Left lung (tissue), 4 donors: ENCODE measurements at regions not wholly inside any gene's neighbourhood (a gene's known extent, or its start where the extent isn't known, plus 50 kb on each side); places are given as distances from the start of the nearest gene placed in this dataset.

Experiments used
- ATAC-seq: fragments of 200-7000 bp; cut with Tn5 transposase; one replicate; pipeline ENCODE4 v1.9.1; 2020; ENCODE audit warnings: moderate library complexity
- DNase-seq, 4 donors: peaks; one replicate each; pipeline ENCODE4 v3.0.0-alpha.2; 2013 to 2020
- H3K27ac ChIP-seq, 2 donors: fragments of 200-600 bp; sonication (generic) in 1 of 2; one replicate each; pipeline versions ENCODE4 v1.5.0 to v1.8.0; 2020 to 2021
- H3K27me3 ChIP-seq, 2 donors: fragments of 200-600 bp; sonication (generic) in 1 of 2; one replicate each; pipeline versions ENCODE4 v1.5.0 to v1.8.0; 2020 to 2021
- H3K36me3 ChIP-seq, 2 donors: fragments of 200-600 bp; sonication (generic) in 1 of 2; one replicate each; pipeline versions ENCODE4 v1.5.0 to v1.8.0; 2020 to 2021
- H3K4me1 ChIP-seq, 2 donors: fragments of 200-600 bp; one replicate each; pipeline ENCODE4 v1.8.0; 2021
- H3K4me3 ChIP-seq, 2 donors: fragments of 200-600 bp; sonication (generic) in 1 of 2; one replicate each; pipeline versions ENCODE4 v1.5.0 to v1.8.0; 2020 to 2021; ENCODE audit warnings: mild to moderate bottlenecking in 1 of 2
- H3K9me3 ChIP-seq, 2 donors: fragments of 200-600 bp; sonication (generic) in 1 of 2; one replicate each; pipeline versions ENCODE4 v1.5.0 to v1.8.0; 2020 to 2021
- CTCF ChIP-seq, 2 donors: fragments of 200-600 bp; sonication (generic) in 1 of 2; IDR thresholded peaks; one replicate each; pipeline versions ENCODE4 v1.5.0 to v1.8.0; 2021; ENCODE audit warnings: antibody characterized with exemption in 2 of 2
- intact Hi-C, 2 donors: fragments of 100-400 bp; cut with DNase I; formaldehyde crosslinking; loops; one replicate each; pipeline versions ENCODE4 v1.11.2 to v1.14.2; 2022
- donor health status: DM: no; HTN: yes; CAD: no.
- donor health status: DM: no; HTN: no; CAD: no.

- no peak for TF ChIP-seq CTCF (IDR thresholded peaks at IDR 0.05)
- intact Hi-C loops, result no loop called here
- Histone ChIP-seq H3K4me1 (no peaks in the 10 kb centered on the region), H3K9me3 (no peaks in the 10 kb centered on the region), H3K27me3 (no peaks in the 10 kb centered on the region), H3K4me3 (no peak overlapping the region), H3K27ac (no peak overlapping the region), H3K36me3 (no peaks in the 10 kb centered on the region)
- no peak for DNase-seq
- ATAC-seq, result no peak
Observed at GRCh38 chr13:47121092-47121763, 224.4 kb upstream of the HTR2A start.

GRCh38 chr13:47120282-47120681 is 223.4 kb upstream of the HTR2A start:
- no peak for ATAC-seq
- Histone ChIP-seq H3K4me3 (no peak overlapping the region), H3K27me3 (no peaks in the 10 kb centered on the region), H3K9me3 (no peaks in the 10 kb centered on the region), H3K4me1 (no peaks in the 10 kb centered on the region), H3K27ac (no peak overlapping the region), H3K36me3 (no peaks in the 10 kb centered on the region)
- no peak for DNase-seq
- intact Hi-C loops, result no loop called here
- no peak for TF ChIP-seq CTCF (IDR thresholded peaks at IDR 0.05)

GRCh38 chr13:47119575-47120235 is 222.9 kb upstream of the HTR2A start:
- no peak overlapping the region for H3K27ac ChIP-seq
- H3K27me3 ChIP-seq, result no peaks in the 10 kb centered on the region
- intact Hi-C loops, result no loop called here
- DNase-seq (no peak), ATAC-seq (no peak)
- no peak overlapping the region for H3K4me3 ChIP-seq
- H3K9me3 ChIP-seq, result no peaks in the 10 kb centered on the region
- no peak for TF ChIP-seq CTCF (IDR thresholded peaks at IDR 0.05)
- no peaks in the 10 kb centered on the region for H3K4me1 ChIP-seq
- no peaks in the 10 kb centered on the region for H3K36me3 ChIP-seq

GRCh38 chr13:47117268-47117667 is 220.4 kb upstream of the HTR2A start:
- TF ChIP-seq CTCF (IDR thresholded peaks at IDR 0.05), result no peak
- H3K9me3 ChIP-seq, result no peaks in the 10 kb centered on the region
- H3K4me1 ChIP-seq, result no peaks in the 10 kb centered on the region
- intact Hi-C loops, result no loop called here
- ATAC-seq, result no peak
- no peak for DNase-seq
- no peaks in the 10 kb centered on the region for H3K36me3 ChIP-seq
- H3K27ac ChIP-seq, result no peak overlapping the region
- no peaks in the 10 kb centered on the region for H3K27me3 ChIP-seq
- H3K4me3 ChIP-seq, result no peak overlapping the region

GRCh38 chr13:47114030-47114429 is 217.2 kb upstream of the HTR2A start:
- no peak for TF ChIP-seq CTCF (IDR thresholded peaks at IDR 0.05)
- intact Hi-C loops, result no loop called here

More at GRCh38 chr13:47114030-47114429, 217.2 kb upstream of the HTR2A start:
- ATAC-seq (no peak), DNase-seq (no peak)
- H3K4me3 ChIP-seq, result no peak overlapping the region
- no peaks in the 10 kb centered on the region for H3K36me3 ChIP-seq
- H3K9me3 ChIP-seq, result no peaks in the 10 kb centered on the region
- no peaks in the 10 kb centered on the region for H3K4me1 ChIP-seq
- no peaks in the 10 kb centered on the region for H3K27me3 ChIP-seq
- H3K27ac ChIP-seq, result no peak overlapping the region
